ENCODE measurements at regions not wholly inside any gene's neighbourhood (a gene's known extent, or its start where the extent isn't known, plus 50 kb on each side); places are given as distances from the start of the nearest gene placed in this dataset.
A peak's percentile ranks its signal among the peaks of the same experiment; 100 is the strongest.

- Histone ChIP-seq H3K9me3 (ENCODE audit: control insufficient read depth, insufficient read depth, low read length) (no peaks in the 10 kb centered on the region), H3K36me3 (ENCODE audit: control insufficient read depth, insufficient read depth, low read length) (no peaks in the 10 kb centered on the region), H3K4me1 (ENCODE audit: control insufficient read depth, insufficient read depth, low read length) (no peaks in the 10 kb centered on the region), H3K4me3 (ENCODE audit: low read length) (no peak overlapping the region), H3K27ac (ENCODE audit: low read length) (no peak overlapping the region), H3K27me3 (ENCODE audit: control insufficient read depth, insufficient read depth, low read length) (no peaks in the 10 kb centered on the region)
- ATAC-seq (peak in 1 of 3 donors; percentile 49), DNase-seq (peak in 1 of 2 donors; percentile 22)
- Mint-ChIP-seq H3K9me3 (no peaks in the 10 kb centered on the region), H3K27me3 (ENCODE audit: low read depth in 2 of 2) (peaks cover 11 to 12% of the 10 kb centered on the region in 2 donors), H3K27ac (no peak overlapping the region), H3K36me3 (no peaks in the 10 kb centered on the region), H3K4me1 (no peaks in the 10 kb centered on the region), H3K4me3 (no peak overlapping the region)
- intact Hi-C loops (cut with micrococcal nuclease), result no loop called here
- no peak for TF ChIP-seq CTCF (IDR thresholded peaks at IDR 0.05)
- 74% methylated on average over 7 of the region's 7 CpGs for WGBS (ENCODE audit: insufficient coverage)
Observed at GRCh38 chr1:234699795-234700665, 90.1 kb upstream of the IRF2BP2 start.

- ATAC-seq, result no peak
- Mint-ChIP-seq H3K4me3 (no peak overlapping the region), H3K36me3 (no peaks in the 10 kb centered on the region), H3K27ac (no peak overlapping the region), H3K9me3 (no peaks in the 10 kb centered on the region), H3K4me1 (no peaks in the 10 kb centered on the region), H3K27me3 (ENCODE audit: low read depth in 2 of 2) (peaks cover 7 to 9% of the 10 kb centered on the region in 2 donors)
- Histone ChIP-seq H3K27me3 (ENCODE audit: control insufficient read depth, insufficient read depth, low read length) (no peaks in the 10 kb centered on the region), H3K27ac (ENCODE audit: low read length) (no peak overlapping the region), H3K4me3 (ENCODE audit: low read length) (no peak overlapping the region), H3K9me3 (ENCODE audit: control insufficient read depth, insufficient read depth, low read length) (no peaks in the 10 kb centered on the region), H3K36me3 (ENCODE audit: control insufficient read depth, insufficient read depth, low read length) (no peaks in the 10 kb centered on the region), H3K4me1 (ENCODE audit: control insufficient read depth, insufficient read depth, low read length) (no peaks in the 10 kb centered on the region)
- TF ChIP-seq CTCF (IDR thresholded peaks at IDR 0.05), result no peak
- DNase-seq, result no peak
- 97% methylated on average over 6 of the region's 6 CpGs for WGBS (ENCODE audit: insufficient coverage)
- intact Hi-C loops (cut with micrococcal nuclease), result no loop called here
Observed at GRCh38 chr1:234698686-234699085, 88.7 kb upstream of the IRF2BP2 start.

GRCh38 chr1:234697741-234698140, 87.8 kb upstream of the IRF2BP2 start:
- no peaks in the 10 kb centered on the region for H3K9me3 ChIP-seq (ENCODE audit: control insufficient read depth, insufficient read depth, low read length)
- H3K27ac Mint-ChIP-seq, result no peak overlapping the region
- 97% methylated on average over 8 of the region's 8 CpGs for WGBS (ENCODE audit: insufficient coverage)

More at GRCh38 chr1:234697741-234698140, 87.8 kb upstream of the IRF2BP2 start:
- intact Hi-C loops (cut with micrococcal nuclease), result no loop called here
- Histone ChIP-seq H3K4me1 (ENCODE audit: control insufficient read depth, insufficient read depth, low read length) (no peaks in the 10 kb centered on the region), H3K27ac (ENCODE audit: low read length) (no peak overlapping the region), H3K27me3 (ENCODE audit: control insufficient read depth, insufficient read depth, low read length) (no peaks in the 10 kb centered on the region), H3K36me3 (ENCODE audit: control insufficient read depth, insufficient read depth, low read length) (no peaks in the 10 kb centered on the region), H3K4me3 (ENCODE audit: low read length) (no peak overlapping the region)
- H3K9me3 Mint-ChIP-seq, result no peaks in the 10 kb centered on the region
- no peak overlapping the region for H3K4me3 Mint-ChIP-seq
- no peak for TF ChIP-seq CTCF (IDR thresholded peaks at IDR 0.05)
- DNase-seq (no peak), ATAC-seq (no peak)
- no peaks in the 10 kb centered on the region for H3K36me3 Mint-ChIP-seq
- peaks cover 0 to 3% of the 10 kb centered on the region in 2 donors for H3K27me3 Mint-ChIP-seq (ENCODE audit: low read depth in 2 of 2)
- no peaks in the 10 kb centered on the region for H3K4me1 Mint-ChIP-seq
